ENCODE measurements at regions not wholly inside any gene's neighbourhood (a gene's known extent, or its start where the extent isn't known, plus 50 kb on each side); places are given as distances from the start of the nearest gene placed in this dataset.

DNA sequence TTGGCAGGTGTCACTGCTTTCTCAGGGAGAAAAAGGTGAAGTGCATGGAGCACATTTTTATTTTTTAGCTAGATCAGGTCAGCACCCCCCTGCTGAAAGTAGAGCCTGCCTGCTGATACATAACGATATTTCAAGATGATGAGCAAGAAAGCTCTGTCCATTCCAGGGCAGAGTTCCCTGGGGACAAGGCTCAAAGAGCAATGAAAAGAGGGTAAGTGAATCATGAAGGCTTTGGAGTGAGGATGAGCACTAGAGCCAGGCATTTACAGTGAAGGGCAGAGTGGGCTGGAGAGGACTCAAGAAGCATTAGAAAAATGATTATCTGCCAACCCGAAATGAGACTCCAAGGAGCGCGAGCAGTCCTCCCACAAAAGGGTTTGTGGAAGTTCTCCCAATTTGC, 345.7 kb downstream of the TLE4 start:
- TF ChIP-seq POLR2A (IDR thresholded peaks at IDR 0.05), result no peak
- TF ChIP-seq, protein P1, sequence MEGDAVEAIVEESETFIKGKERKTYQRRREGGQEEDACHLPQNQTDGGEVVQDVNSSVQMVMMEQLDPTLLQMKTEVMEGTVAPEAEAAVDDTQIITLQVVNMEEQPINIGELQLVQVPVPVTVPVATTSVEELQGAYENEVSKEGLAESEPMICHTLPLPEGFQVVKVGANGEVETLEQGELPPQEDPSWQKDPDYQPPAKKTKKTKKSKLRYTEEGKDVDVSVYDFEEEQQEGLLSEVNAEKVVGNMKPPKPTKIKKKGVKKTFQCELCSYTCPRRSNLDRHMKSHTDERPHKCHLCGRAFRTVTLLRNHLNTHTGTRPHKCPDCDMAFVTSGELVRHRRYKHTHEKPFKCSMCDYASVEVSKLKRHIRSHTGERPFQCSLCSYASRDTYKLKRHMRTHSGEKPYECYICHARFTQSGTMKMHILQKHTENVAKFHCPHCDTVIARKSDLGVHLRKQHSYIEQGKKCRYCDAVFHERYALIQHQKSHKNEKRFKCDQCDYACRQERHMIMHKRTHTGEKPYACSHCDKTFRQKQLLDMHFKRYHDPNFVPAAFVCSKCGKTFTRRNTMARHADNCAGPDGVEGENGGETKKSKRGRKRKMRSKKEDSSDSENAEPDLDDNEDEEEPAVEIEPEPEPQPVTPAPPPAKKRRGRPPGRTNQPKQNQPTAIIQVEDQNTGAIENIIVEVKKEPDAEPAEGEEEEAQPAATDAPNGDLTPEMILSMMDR (IDR thresholded peaks at IDR 0.05), result no peak
